Tibial nerve (tissue), 4 donors: ENCODE measurements at regions not wholly inside any gene's neighbourhood (a gene's known extent, or its start where the extent isn't known, plus 50 kb on each side); places are given as distances from the start of the nearest gene placed in this dataset.
"Not testable (repeated sequence)": the region's sequence is repeated elsewhere in the genome, so short reads cannot be mapped to it uniquely, and the experiment has no call there.

Source experiments
- DNase-seq, 2 donors: peaks; one replicate each; pipeline ENCODE4 v3.0.0-alpha.2; 2019; ENCODE audit warnings: low spot score in 2 of 2
- H3K27ac ChIP-seq, 4 donors: fragments of 200-600 bp; sonication (generic) in 3 of 4; one replicate each; pipeline ENCODE4 v1.5.1; 2017 to 2019; ENCODE audit warnings: mild to moderate bottlenecking in 1 of 4
- H3K27me3 ChIP-seq, 2 donors: fragments of 200-600 bp; sonication (generic) in 1 of 2; one replicate each; pipeline versions ENCODE4 v1.5.1 to v1.6.0; 2017 to 2019
- H3K36me3 ChIP-seq, 3 donors: fragments of 200-600 bp; sonication (generic); one replicate each; pipeline ENCODE4 v1.5.1; 2018 to 2019
- H3K4me1 ChIP-seq, 4 donors: fragments of 200-600 bp; sonication (generic) in 3 of 4; one replicate each; pipeline ENCODE4 v1.5.1; 2017 to 2019
- H3K4me3 ChIP-seq, 4 donors: fragments of 200-600 bp; sonication (generic) in 3 of 4; one replicate each; pipeline ENCODE4 v1.5.1; 2017 to 2019; ENCODE audit warnings: mild to moderate bottlenecking in 1 of 4, moderate library complexity in 1 of 4
- H3K9me3 ChIP-seq, 4 donors: fragments of 200-600 bp; sonication (generic) in 3 of 4; one replicate each; pipeline ENCODE4 v1.5.1; 2017 to 2019
- EP300 ChIP-seq, 2 donors: sonication (generic); formaldehyde crosslinking; IDR thresholded peaks; one replicate each; pipeline ENCODE4 v1.6.1; 2017; ENCODE audit warnings: antibody characterized with exemption in 2 of 2, mild to moderate bottlenecking in 1 of 2
- POLR2A ChIP-seq, 2 donors: fragments of 450-650 bp; IDR thresholded peaks; one replicate each; pipeline ENCODE4 v1.6.1; 2017; ENCODE audit warnings: antibody characterized with exemption in 2 of 2, mild to moderate bottlenecking in 2 of 2, moderate library complexity in 2 of 2
- WGBS, 2 donors: methylation state at CpG; one replicate each; pipeline ENCODE4 v1.1.5; 2018; 5-methylcytosine and 5-hydroxymethylcytosine counted together
- TF ChIP-seq, protein P1 (sequence below), 5 experiments: fragments of 200-600 bp in 3 of 5; fragments of 450-650 bp in 2 of 5; sonication (generic) in 3 of 5; IDR thresholded peaks; one replicate each; pipeline ENCODE4 v1.5.1; 2016 to 2019; ENCODE audit warnings: antibody characterized with exemption in 5 of 5, mild to moderate bottlenecking in 3 of 5, moderate library complexity in 2 of 5

- Histone ChIP-seq H3K36me3 (no peaks in the 10 kb centered on the region), H3K4me1 (no peaks in the 10 kb centered on the region), H3K27me3 (no peaks in the 10 kb centered on the region), H3K9me3 (no peaks in the 10 kb centered on the region), H3K4me3 (no peak overlapping the region), H3K27ac (no peak overlapping the region)
- TF ChIP-seq EP300 (IDR thresholded peaks at IDR 0.05) (no peak), POLR2A (IDR thresholded peaks at IDR 0.05) (no peak)
- TF ChIP-seq, protein P1, sequence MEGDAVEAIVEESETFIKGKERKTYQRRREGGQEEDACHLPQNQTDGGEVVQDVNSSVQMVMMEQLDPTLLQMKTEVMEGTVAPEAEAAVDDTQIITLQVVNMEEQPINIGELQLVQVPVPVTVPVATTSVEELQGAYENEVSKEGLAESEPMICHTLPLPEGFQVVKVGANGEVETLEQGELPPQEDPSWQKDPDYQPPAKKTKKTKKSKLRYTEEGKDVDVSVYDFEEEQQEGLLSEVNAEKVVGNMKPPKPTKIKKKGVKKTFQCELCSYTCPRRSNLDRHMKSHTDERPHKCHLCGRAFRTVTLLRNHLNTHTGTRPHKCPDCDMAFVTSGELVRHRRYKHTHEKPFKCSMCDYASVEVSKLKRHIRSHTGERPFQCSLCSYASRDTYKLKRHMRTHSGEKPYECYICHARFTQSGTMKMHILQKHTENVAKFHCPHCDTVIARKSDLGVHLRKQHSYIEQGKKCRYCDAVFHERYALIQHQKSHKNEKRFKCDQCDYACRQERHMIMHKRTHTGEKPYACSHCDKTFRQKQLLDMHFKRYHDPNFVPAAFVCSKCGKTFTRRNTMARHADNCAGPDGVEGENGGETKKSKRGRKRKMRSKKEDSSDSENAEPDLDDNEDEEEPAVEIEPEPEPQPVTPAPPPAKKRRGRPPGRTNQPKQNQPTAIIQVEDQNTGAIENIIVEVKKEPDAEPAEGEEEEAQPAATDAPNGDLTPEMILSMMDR (IDR thresholded peaks at IDR 0.05) = no peak
- WGBS, 2 donors = 54 to 59% methylated on average over 1 of the region's 1 CpG
- DNase-seq = no peak
Observed at GRCh38 chr9:103226647-103227013, 231.5 kb downstream of the CYLC2 start.

GRCh38 chr9:103237571-103238109 is 242.5 kb downstream of the CYLC2 start:
- not testable (repeated sequence) for H3K9me3 ChIP-seq, H3K4me1 ChIP-seq, H3K27me3 ChIP-seq, H3K4me3 ChIP-seq, H3K27ac ChIP-seq, H3K36me3 ChIP-seq, DNase-seq
- WGBS, 2 donors = 82 to 92% methylated on average over 22 to 24 of the region's 24 CpGs

GRCh38 chr9:103242025-103242424 is 246.9 kb downstream of the CYLC2 start:
- H3K36me3 ChIP-seq = no peaks in the 10 kb centered on the region
- no peak for TF ChIP-seq EP300 (IDR thresholded peaks at IDR 0.05)
- H3K4me3 ChIP-seq = no peak overlapping the region
- DNase-seq = no peak
- no peaks in the 10 kb centered on the region for H3K27me3 ChIP-seq
- H3K27ac ChIP-seq = no peak overlapping the region
- H3K4me1 ChIP-seq = no peaks in the 10 kb centered on the region
- WGBS, 2 donors = 32 to 41% methylated on average over 1 of the region's 1 CpG
- H3K9me3 ChIP-seq = no peaks in the 10 kb centered on the region

- no peak overlapping the region for H3K27ac ChIP-seq
- no peak overlapping the region for H3K4me3 ChIP-seq
- H3K36me3 ChIP-seq = no peaks in the 10 kb centered on the region
- no peak for TF ChIP-seq EP300 (IDR thresholded peaks at IDR 0.05)
- TF ChIP-seq POLR2A (IDR thresholded peaks at IDR 0.05) = no peak
- TF ChIP-seq, protein P1 (IDR thresholded peaks at IDR 0.05) = no peak
- H3K9me3 ChIP-seq = no peaks in the 10 kb centered on the region
- no peak for DNase-seq
- H3K27me3 ChIP-seq = no peaks in the 10 kb centered on the region
- 96 to 97% methylated on average over 2 of the region's 2 CpGs for WGBS, 2 donors
- no peaks in the 10 kb centered on the region for H3K4me1 ChIP-seq
Observed at GRCh38 chr9:103242486-103242885, 247.4 kb downstream of the CYLC2 start.

DNA sequence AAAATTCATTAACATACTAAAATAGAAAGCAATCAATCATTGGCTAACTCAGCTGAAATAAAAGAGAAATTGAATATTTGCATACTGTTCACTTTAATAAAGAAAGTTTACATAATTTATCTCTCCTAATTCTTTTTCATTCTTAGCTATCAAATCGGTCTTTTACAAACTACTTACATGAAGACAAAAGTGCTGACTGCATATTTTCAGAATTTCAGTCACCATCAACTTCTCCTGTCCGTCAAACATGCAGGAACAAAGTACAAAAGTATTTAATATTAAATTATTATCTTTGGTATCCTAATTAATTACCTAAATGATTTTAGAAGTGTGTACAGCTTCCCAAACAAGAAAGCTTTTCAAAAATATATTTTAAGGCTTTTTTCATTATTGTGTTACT is 248.4 kb downstream of the CYLC2 start:
- H3K4me3 ChIP-seq = no peak overlapping the region
- H3K4me1 ChIP-seq = no peaks in the 10 kb centered on the region
- DNase-seq = no peak
- no peaks in the 10 kb centered on the region for H3K36me3 ChIP-seq
- H3K27ac ChIP-seq = no peak overlapping the region
- WGBS, 2 donors = 55 to 80% methylated on average over 2 of the region's 2 CpGs
- no peaks in the 10 kb centered on the region for H3K27me3 ChIP-seq
- no peaks in the 10 kb centered on the region for H3K9me3 ChIP-seq
- TF ChIP-seq, protein P1 (IDR thresholded peaks at IDR 0.05) = no peak
- no peak for TF ChIP-seq EP300 (IDR thresholded peaks at IDR 0.05)
- TF ChIP-seq POLR2A (IDR thresholded peaks at IDR 0.05) = no peak

GRCh38 chr9:103245369-103245768 is 250.2 kb downstream of the CYLC2 start:
- H3K9me3 ChIP-seq = no peaks in the 10 kb centered on the region
- H3K36me3 ChIP-seq = no peaks in the 10 kb centered on the region
- H3K4me1 ChIP-seq = no peaks in the 10 kb centered on the region
- H3K4me3 ChIP-seq = no peak overlapping the region
- WGBS, 2 donors = 30 to 50% methylated on average over 1 of the region's 1 CpG
- no peak for TF ChIP-seq POLR2A (IDR thresholded peaks at IDR 0.05)
- no peaks in the 10 kb centered on the region for H3K27me3 ChIP-seq
- DNase-seq = no peak
- H3K27ac ChIP-seq = no peak overlapping the region

DNA sequence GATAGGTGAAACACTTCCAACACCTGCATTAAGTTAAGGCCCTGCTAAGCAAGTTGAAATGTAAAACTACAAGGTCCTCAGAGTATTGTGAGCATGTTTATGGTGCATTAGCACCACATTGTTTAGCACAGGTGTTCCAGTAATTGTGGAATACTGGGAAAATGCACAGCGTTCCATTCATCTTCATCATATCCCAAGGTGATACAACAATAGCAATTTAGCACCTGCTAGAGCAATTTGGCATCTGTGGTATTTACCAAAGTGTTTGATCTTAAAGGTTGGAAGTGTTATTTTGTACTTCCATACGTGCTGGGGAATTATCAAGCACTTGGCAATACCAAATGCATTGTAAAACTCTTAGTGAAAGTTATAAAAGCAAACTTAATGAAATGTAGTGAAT is 266.8 kb downstream of the CYLC2 start:
- TF ChIP-seq, protein P1 (IDR thresholded peaks at IDR 0.05) = no peak
- TF ChIP-seq EP300 (IDR thresholded peaks at IDR 0.05) (no peak), POLR2A (IDR thresholded peaks at IDR 0.05) (no peak)
- Histone ChIP-seq H3K36me3 (no peaks in the 10 kb centered on the region), H3K9me3 (peaks cover 0 to 2% (median 0%) of the 10 kb centered on the region in 4 donors), H3K27me3 (no peaks in the 10 kb centered on the region), H3K4me1 (no peaks in the 10 kb centered on the region), H3K4me3 (no peak overlapping the region), H3K27ac (no peak overlapping the region)
- no peak for DNase-seq
- 45 to 54% methylated on average over 2 of the region's 2 CpGs for WGBS, 2 donors
